HFF-Myc (cell line): ENCODE measurements at regions not wholly inside any gene's neighbourhood (a gene's known extent, or its start where the extent isn't known, plus 50 kb on each side); places are given as distances from the start of the nearest gene placed in this dataset.

Source experiments
- DNase-seq: peaks from one replicate; pipeline ENCODE4 v3.0.0-alpha.2; 2011; ENCODE audit warnings: low read depth; ENCODE audit errors: extremely low read depth
- H3K4me3 ChIP-seq: replicated peaks from 2 replicates; pipeline ENCODE4 v1.5.1; 2011; ENCODE audit warnings: low read depth, mild to moderate bottlenecking, control low read depth, low read length
- CTCF ChIP-seq: IDR thresholded peaks from 2 replicates; pipeline ENCODE4 v1.5.1; 2012; ENCODE audit warnings: mild to moderate bottlenecking, low read depth, low read length, control low read depth; ENCODE audit errors: missing control alignments

GRCh38 chr11:86861810-86862209 lies 61.5 kb downstream of the PRSS23 start:
- no peak overlapping the region for H3K4me3 ChIP-seq
- no peak for TF ChIP-seq CTCF
- no peak for DNase-seq

GRCh38 chr11:86863476-86863875 lies 63.1 kb downstream of the PRSS23 start:
- TF ChIP-seq CTCF = no peak
- no peak for DNase-seq

GRCh38 chr11:86865436-86865835 lies 65.1 kb downstream of the PRSS23 start:
- no peak overlapping the region for H3K4me3 ChIP-seq
- TF ChIP-seq CTCF = no peak
- no peak for DNase-seq

More at GRCh38 chr11:86863476-86863875, 63.1 kb downstream of the PRSS23 start:
- no peak overlapping the region for H3K4me3 ChIP-seq

GRCh38 chr11:86869531-86869930 lies 69.2 kb downstream of the PRSS23 start:
- no peak overlapping the region for H3K4me3 ChIP-seq
- no peak for DNase-seq
- TF ChIP-seq CTCF = no peak

GRCh38 chr11:86869966-86870570 lies 69.7 kb downstream of the PRSS23 start:
- TF ChIP-seq CTCF = peak; percentile 76
- H3K4me3 ChIP-seq = no peak overlapping the region
- peak; percentile 48 for DNase-seq

- no peak for DNase-seq
- no peak overlapping the region for H3K4me3 ChIP-seq
- no peak for TF ChIP-seq CTCF
These were observed 73.3 kb downstream of the PRSS23 start for GRCh38 chr11:86873573-86874083.
